Mesodermal cell (in vitro differentiated cells): ENCODE measurements at regions not wholly inside any gene's neighbourhood (a gene's known extent, or its start where the extent isn't known, plus 50 kb on each side); places are given as distances from the start of the nearest gene placed in this dataset.
"Not testable (repeated sequence)": the region's sequence is repeated elsewhere in the genome, so short reads cannot be mapped to it uniquely, and the experiment has no call there.

Experiments used
- H3K27ac ChIP-seq: 2 replicates; pipeline ENCODE4 v1.7.0; 2013; ENCODE audit warnings: mild to moderate bottlenecking, low read depth, low read length, moderate library complexity; ENCODE audit not compliant: severe bottlenecking
- H3K36me3 ChIP-seq: 2 replicates; pipeline ENCODE4 v1.7.1; 2013; ENCODE audit warnings: mild to moderate bottlenecking, low read length, moderate library complexity; ENCODE audit not compliant: control insufficient read depth, insufficient read depth
- H3K4me1 ChIP-seq: one replicate; pipeline ENCODE4 v1.7.1; 2013; ENCODE audit warnings: mild to moderate bottlenecking, low read length; ENCODE audit not compliant: insufficient read depth, control insufficient read depth, poor library complexity, severe bottlenecking
- H3K4me3 ChIP-seq: 2 replicates; pipeline ENCODE4 v1.7.0; 2013; ENCODE audit warnings: low read length, control low read depth, mild to moderate bottlenecking; ENCODE audit not compliant: insufficient read depth, poor library complexity, severe bottlenecking; ENCODE audit errors: extremely low read depth
- H3K9me3 ChIP-seq: 2 replicates; pipeline ENCODE4 v1.7.1; 2013; ENCODE audit warnings: mild to moderate bottlenecking, low read length, moderate library complexity; ENCODE audit not compliant: control insufficient read depth
- WGBS, 2 experiments: methylation state at CpG; one replicate each; pipeline ENCODE4 v1.1.5; 2013; ENCODE audit warnings: missing lambda C conversion rate in 2 of 2; ENCODE audit not compliant: insufficient coverage in 2 of 2; 5-methylcytosine and 5-hydroxymethylcytosine counted together

DNA sequence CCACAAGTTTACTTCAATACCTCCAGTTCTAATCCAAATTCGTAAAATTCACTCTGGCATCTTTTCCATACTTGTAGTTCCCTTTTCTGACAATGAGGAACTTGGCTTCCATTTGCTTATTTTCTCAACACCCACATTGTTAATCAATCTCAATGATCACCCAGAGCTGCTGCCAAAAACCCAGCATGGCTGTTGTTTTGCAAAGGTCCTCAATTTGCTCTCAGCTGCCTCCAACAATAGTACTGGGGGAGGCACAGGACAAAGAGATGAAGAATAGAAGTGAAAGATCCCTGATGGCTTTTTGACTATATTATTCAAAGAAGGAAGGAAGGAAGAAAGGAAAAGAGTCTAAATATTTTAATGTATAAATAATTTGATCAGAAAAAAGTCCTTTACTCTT is 847.8 kb downstream of the RAPGEF2 start:
- WGBS, 2 experiments: 20 to 38% methylated on average over 1 of the region's 1 CpG
- Histone ChIP-seq H3K27ac (no peak overlapping the region), H3K36me3 (no peaks in the 10 kb centered on the region), H3K9me3 (no peaks in the 10 kb centered on the region), H3K4me1 (no peaks in the 10 kb centered on the region), H3K4me3 (no peak overlapping the region)

DNA sequence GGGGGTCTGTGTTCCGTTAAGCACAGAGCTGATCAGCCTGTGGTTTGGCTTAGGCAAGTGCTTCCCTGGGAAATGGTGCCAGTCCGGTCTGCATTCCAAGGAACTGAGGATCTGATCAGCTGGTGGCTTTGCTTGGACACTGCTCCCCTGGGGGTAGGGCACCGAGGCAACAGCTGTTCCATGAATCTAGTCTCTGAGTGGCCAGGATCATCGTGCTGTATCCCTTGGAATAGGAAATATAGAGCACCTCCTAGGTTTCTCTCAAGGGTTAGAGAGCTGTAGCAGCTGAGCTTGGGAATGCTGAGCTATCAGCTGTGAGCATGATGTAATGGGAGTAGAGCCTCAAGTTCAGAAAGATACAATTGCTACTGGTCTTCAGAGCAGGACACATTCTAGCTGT is 863.9 kb downstream of the RAPGEF2 start:
- Histone ChIP-seq H3K4me1 (no peaks in the 10 kb centered on the region), H3K36me3 (no peaks in the 10 kb centered on the region), H3K4me3 (no peak overlapping the region), H3K9me3 (peaks cover 3% of the 10 kb centered on the region), H3K27ac (no peak overlapping the region)
- 70 to 100% methylated on average over 2 to 4 of the region's 4 CpGs for WGBS, 2 experiments

DNA sequence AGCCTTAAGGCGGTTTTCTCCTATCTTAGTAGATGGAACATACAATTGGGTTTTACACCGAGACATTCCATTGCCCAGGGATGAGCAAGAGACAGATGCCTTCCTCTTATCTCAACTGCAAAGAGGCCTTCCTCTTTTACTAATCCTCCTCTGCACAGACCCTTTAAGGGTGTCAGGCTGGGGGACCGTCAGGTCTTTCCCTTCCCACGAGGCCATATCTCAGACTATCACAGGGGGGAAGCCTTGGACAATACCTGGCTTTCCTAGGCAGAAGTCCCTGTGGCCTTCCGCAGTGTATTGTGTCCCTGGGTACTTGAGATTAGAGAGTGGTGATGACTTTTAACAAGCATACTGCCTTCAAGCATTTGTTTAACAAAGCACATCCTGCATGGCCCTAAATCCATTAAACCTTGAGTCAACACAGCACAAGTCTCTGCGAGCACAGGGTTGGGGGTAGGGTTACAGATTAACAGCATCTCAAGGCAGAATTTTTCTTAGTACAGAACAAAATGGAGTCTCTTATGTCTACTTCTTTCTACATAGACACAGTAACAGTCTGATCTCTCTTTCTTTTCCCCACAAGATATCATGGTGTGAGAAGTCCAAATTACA is 874.1 kb downstream of the RAPGEF2 start:
- H3K27ac ChIP-seq, H3K36me3 ChIP-seq, H3K4me1 ChIP-seq, H3K4me3 ChIP-seq, H3K9me3 ChIP-seq: not testable (repeated sequence)
- WGBS, 2 experiments: 50% methylated on average over 1 of the region's 6 CpGs; no CpG with 5 or more reads in 1 of the 2 experiments

DNA sequence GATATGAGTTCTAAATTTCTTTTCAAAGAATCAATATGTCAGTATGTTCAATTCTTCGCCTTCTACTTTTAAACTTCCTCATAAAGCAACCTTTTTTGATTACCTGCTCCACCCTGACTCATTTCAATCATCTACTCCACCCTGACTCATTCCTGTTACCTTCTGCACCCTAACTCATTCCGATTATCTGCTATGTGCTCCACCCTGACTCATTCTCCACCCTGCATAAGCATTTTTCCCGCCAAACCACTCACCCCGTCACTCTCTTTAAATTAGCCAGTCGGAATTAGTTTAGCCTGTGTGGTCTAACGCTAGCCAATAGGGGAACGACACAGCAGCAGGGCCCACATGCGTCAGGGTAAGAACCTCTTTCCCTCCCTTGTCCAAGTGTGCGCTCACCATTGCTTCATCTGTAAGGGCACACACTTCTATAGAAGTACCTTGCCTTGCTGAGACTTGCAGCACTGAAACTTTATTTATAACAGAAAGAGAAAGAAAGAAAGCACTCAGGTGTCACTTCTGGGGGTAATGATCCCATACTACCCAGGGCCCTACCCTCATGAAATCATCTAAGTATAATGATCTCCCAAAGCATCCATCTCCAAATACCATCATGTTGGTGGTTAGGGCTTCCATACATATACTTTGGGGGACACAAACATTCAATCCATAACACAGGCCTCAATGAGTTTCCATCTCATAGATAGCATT is 875.2 kb downstream of the RAPGEF2 start:
- WGBS, 2 experiments: 91 to 98% methylated on average over 5 to 8 of the region's 9 CpGs
- H3K36me3 ChIP-seq: no peaks in the 10 kb centered on the region
- H3K4me1 ChIP-seq: no peaks in the 10 kb centered on the region
- H3K9me3 ChIP-seq: peaks cover 4% of the 10 kb centered on the region
- no peak overlapping the region for H3K27ac ChIP-seq
- no peak overlapping the region for H3K4me3 ChIP-seq

DNA sequence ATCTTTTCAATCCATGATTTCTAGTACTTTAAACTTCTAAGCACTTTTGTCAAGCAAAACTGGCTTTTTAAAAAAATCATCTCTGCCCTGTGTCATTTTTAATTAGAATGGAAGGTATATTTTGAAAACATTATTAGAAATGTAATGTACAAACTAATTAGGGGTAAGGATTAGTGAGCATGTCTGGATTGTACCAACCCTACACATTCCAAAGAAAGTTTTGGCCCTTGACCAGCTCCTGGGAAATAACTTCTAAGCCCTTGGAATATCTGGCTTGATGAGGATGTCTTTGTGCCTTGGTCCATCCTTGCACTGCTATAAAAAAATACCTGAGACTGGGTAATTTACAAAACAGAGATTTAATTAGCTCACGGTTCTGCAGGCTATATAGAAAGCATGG is 876.5 kb downstream of the RAPGEF2 start:
- Histone ChIP-seq H3K9me3 (no peaks in the 10 kb centered on the region), H3K4me3 (no peak overlapping the region), H3K4me1 (no peaks in the 10 kb centered on the region), H3K36me3 (no peaks in the 10 kb centered on the region), H3K27ac (no peak overlapping the region)
- 86 to 100% methylated on average over 1 of the region's 1 CpG for WGBS, 2 experiments

DNA sequence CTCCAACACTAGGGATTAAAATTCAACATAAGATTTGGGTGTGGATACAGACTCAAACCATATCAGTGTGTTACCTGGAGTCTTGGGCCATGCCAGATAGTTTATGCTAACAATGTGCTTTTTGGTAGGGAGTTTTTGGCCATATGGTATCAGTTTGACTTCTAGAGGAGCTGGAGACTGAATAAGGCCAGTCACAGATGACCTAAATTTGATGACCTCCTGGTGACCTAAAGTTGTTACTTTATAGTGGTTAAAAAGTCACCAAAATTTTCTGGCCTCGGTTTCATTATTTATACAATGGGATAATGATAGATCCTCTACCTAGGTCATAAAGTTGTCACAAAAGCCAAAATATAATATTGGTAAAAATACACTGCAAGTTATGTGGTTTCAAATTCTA is 877.1 kb downstream of the RAPGEF2 start:
- no CpG with 5 or more reads among the region's 1 CpG for WGBS, 2 experiments
- H3K27ac ChIP-seq: no peak overlapping the region
- no peaks in the 10 kb centered on the region for H3K4me1 ChIP-seq
- no peak overlapping the region for H3K4me3 ChIP-seq
- no peaks in the 10 kb centered on the region for H3K9me3 ChIP-seq
- H3K36me3 ChIP-seq: no peaks in the 10 kb centered on the region

DNA sequence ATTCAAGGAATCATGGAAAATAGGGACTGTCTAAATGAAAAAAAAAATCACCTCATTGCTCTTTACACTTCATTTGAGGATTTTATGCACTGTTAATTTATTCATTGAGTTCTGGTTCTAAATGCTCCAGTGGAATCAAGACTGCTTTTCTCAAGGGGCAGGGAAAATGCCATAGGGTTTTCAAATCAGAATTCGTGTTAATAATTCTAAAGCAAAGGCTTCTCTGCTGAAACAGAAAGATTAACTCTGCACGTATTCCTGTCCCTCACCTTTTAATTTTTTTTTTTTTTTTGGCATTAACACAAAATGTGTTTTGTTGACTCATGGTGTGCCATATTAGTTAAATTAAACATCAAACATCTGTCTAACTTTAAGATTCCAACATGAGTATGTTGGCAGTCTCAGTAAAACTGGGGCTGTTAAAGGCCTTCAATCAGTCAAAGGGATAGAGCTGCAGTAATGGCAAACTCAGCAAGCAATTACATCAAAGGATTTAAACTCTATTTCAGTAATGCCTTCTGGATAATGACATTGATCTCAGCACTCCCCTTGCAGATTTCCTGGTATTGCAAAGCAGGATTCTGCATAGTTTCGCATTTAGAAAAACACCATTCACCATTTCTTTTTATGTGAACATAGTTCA is 878.1 kb downstream of the RAPGEF2 start:
- H3K9me3 ChIP-seq: no peaks in the 10 kb centered on the region
- H3K36me3 ChIP-seq: no peaks in the 10 kb centered on the region
- WGBS, 2 experiments: 84 to 86% methylated on average over 2 of the region's 3 CpGs
- no peak overlapping the region for H3K4me3 ChIP-seq
- no peak overlapping the region for H3K27ac ChIP-seq
- no peaks in the 10 kb centered on the region for H3K4me1 ChIP-seq

DNA sequence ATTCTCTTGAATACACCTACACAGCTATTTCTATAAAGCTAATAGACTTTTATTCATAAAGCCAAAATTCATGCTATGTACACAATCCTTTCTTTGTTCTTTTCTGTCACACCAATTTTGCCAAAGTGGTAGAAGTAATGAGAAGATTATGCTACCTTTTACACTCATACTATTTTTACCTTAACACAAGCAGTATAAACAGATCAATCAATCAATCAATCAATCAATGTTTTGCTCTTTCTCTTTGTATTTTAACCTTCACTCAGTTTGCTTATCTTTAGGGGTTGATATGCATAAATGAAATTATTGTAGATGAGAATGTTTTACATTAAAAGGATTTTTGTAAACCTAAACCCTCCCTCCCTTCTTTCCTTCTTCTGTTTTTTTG is 878.6 kb downstream of the RAPGEF2 start:
- Histone ChIP-seq H3K36me3 (no peaks in the 10 kb centered on the region), H3K4me1 (no peaks in the 10 kb centered on the region), H3K9me3 (no peaks in the 10 kb centered on the region), H3K27ac (no peak overlapping the region), H3K4me3 (no peak overlapping the region)

DNA sequence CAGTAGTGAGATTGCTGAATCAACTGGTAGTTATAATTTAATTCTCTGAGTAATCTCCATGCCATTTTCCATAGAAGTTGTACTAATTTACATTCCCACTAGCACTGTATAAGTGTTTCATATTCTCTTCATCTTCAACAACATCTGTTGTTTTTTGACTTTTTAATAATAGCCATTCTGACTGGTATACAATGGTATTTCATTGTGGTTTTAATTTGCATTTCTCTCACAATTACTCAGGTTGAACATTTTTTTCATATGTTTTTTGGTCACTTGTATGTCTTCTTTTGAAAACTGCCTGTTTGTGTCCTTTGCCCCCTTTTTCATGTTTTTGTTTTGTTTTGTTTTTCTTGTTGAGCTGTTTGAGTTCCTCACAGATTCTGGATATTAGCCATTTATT is 880.2 kb downstream of the RAPGEF2 start:
- Histone ChIP-seq H3K4me3 (no peak overlapping the region), H3K36me3 (no peaks in the 10 kb centered on the region), H3K9me3 (no peaks in the 10 kb centered on the region), H3K27ac (no peak overlapping the region), H3K4me1 (no peaks in the 10 kb centered on the region)

DNA sequence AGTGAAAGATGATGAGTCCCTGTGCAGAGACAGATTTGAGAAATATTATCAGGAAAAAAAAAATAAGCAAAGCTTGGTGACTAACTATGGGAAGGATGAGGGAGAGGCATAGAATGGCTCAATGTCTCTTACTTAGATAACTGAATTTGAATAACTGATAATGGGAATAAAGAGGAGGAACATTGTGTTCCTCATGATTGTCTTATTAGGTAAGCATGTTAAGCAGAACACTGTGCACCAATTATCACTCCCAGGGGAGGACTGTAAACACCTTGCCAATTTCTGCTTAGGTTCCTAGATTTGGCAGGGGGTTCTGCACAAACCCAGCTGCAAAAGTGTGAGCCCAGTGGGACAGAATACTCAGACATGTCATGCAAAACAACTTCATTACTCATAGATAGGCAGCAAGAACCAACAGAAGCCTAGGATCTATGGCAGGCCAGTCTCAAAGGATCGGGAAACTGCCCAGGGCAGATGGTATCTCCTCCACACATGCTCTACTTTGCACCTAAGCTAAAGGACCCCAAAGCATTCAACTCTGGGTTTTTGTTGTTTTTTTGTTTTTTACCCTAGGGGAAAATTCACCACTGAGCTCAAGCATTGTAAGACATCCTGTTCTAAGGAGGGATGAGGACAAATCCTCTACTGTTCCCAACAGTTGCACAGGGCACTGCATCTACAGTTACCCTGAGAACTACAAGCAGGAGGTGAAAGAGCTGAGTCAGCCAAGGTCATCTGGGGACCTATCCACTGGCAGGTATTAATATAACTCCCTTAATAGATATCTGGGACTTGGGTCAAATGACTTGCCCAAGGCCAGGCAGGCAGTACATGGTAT is 907.0 kb downstream of the RAPGEF2 start:
- Histone ChIP-seq H3K9me3 (no peaks in the 10 kb centered on the region), H3K27ac (no peak overlapping the region), H3K4me1 (no peaks in the 10 kb centered on the region), H3K36me3 (no peaks in the 10 kb centered on the region), H3K4me3 (no peak overlapping the region)
- 100% methylated on average over 1 of the region's 1 CpG; no CpG with 5 or more reads in 1 of the 2 experiments for WGBS, 2 experiments
